ENCODE measurements at regions not wholly inside any gene's neighbourhood (a gene's known extent, or its start where the extent isn't known, plus 50 kb on each side); places are given as distances from the start of the nearest gene placed in this dataset.

DNA sequence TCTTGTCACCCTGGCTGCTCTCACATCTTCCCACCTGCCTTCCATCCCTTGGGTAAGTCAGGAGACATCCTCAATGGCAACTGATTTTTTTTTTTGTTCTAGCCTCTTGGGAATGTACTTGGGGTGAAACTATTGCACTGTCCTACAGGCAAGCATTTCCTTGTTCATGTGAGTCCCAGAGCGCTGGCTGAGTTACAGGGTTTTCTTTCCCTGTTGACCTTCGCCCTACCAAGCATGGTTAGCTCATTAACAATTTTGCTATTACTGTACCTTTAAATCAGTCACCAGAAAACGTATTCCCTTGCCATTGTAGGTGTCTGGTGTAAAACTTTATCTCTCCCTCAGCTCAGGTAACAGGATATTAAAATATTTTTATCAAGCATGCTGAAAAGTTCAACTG, 98.9 kb downstream of the PRLHR start:
- no peak for DNase-seq (ENCODE audit: low read depth)
- TF ChIP-seq, protein P1, sequence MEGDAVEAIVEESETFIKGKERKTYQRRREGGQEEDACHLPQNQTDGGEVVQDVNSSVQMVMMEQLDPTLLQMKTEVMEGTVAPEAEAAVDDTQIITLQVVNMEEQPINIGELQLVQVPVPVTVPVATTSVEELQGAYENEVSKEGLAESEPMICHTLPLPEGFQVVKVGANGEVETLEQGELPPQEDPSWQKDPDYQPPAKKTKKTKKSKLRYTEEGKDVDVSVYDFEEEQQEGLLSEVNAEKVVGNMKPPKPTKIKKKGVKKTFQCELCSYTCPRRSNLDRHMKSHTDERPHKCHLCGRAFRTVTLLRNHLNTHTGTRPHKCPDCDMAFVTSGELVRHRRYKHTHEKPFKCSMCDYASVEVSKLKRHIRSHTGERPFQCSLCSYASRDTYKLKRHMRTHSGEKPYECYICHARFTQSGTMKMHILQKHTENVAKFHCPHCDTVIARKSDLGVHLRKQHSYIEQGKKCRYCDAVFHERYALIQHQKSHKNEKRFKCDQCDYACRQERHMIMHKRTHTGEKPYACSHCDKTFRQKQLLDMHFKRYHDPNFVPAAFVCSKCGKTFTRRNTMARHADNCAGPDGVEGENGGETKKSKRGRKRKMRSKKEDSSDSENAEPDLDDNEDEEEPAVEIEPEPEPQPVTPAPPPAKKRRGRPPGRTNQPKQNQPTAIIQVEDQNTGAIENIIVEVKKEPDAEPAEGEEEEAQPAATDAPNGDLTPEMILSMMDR (IDR thresholded peaks at IDR 0.05; ENCODE audit: low read depth, low read length, missing control alignments): no peak

DNA sequence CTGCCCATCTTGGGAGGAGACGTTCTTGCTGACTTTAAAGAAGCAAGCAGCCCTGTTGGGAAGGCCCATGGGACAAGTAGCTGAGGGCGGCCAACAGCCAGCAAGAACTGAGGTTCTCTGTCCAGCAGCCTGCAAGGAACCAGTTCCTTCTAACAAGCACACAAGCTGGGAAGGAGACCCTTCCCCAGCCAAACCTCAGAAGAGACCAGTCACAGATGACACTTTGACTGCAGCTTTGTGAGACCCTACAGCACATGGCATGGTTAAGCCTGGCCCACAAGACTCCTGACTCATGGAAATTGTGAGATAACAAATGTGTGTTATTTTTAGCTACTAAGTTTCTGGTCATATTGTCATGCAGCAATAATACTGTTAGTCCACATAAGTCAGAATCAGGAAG, 99.9 kb downstream of the PRLHR start:
- DNase-seq (ENCODE audit: low read depth): no peak
- H3K4me3 ChIP-seq (ENCODE audit: low read depth, low read length): no peak overlapping the region
- TF ChIP-seq, protein P1 (IDR thresholded peaks at IDR 0.05; ENCODE audit: low read depth, low read length, missing control alignments): no peak

More for the DNA sequence above, 98.9 kb downstream of the PRLHR start:
- no peak overlapping the region for H3K4me3 ChIP-seq (ENCODE audit: low read depth, low read length)

DNA sequence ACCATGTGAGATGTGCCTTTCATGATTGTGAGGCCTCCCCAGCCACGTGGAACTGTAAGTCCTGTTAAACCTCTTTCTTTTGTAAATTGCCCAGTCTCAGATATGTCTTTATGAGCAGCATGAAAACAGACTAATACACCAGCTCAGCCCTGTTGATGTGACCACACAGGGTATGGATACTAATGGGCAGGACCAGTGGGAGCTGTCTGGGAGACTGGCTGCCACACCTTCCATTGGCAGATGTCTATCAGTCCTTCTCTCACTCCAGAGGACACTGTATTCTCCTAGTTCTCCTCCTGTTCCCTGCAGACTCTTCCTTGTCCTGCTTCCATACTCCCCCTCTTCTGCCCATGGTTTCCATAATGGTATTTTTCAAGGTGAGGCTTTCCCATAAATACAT, 104.4 kb downstream of the PRLHR start:
- TF ChIP-seq, protein P1 (IDR thresholded peaks at IDR 0.05; ENCODE audit: low read depth, low read length, missing control alignments): no peak
- DNase-seq (ENCODE audit: low read depth): no peak

DNA sequence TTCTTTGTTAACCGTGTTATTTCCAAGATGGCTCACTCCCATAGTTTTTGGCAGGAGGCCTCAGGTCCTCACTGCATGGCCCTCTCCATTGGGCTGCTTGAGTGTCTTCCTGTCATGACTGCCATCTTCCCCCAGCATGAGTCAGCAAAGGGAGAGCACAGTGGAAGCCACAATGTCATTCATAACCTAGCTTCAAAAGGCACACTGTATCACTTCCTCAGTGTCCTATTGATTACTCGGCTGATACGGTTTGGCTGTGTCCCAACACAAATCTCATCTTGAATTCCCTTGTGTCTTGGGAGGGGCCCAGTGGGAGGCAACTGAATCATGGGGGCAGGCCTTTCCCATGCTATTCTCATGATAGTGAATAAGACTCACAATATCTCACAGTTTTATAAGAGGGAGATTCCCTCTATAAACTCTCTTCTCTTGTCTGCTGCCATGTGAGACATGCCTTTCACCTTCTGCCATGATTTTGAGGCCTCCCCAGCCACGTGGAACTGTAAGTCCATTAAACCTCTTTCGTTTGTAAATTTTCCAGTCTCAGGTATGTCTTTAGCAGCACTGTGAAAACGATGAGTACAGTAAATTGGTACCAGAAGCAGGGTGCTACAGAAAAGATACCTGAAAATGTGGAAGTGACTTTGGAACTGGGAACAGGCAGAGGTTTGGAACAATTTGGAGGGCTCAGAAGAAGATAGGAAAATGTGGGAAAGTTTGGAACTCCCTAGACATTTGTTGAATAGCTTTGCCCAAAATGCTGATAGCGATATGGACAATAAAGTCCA, 106.5 kb downstream of the PRLHR start:
- no peak for DNase-seq (ENCODE audit: low read depth)
- TF ChIP-seq, protein P1 (IDR thresholded peaks at IDR 0.05; ENCODE audit: low read depth, low read length, missing control alignments): no peak
- H3K4me3 ChIP-seq (ENCODE audit: low read depth, low read length): no peak overlapping the region

More for the DNA sequence above, 104.4 kb downstream of the PRLHR start:
- H3K4me3 ChIP-seq (ENCODE audit: low read depth, low read length): no peak overlapping the region

DNA sequence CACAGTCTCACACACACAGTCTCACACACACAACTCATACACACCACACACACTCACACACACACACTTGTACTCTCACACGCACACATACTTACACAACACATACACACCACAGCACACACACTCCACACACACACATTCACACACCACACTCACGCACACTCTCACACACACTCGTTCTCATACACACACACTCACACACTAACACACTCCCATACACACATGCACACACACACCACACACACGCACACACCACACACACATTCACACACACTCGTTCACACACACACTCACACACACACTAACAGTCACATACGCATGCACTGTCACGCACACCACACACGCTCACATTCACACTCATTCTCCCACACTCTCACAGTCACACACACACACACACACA, 109.8 kb downstream of the PRLHR start:
- TF ChIP-seq, protein P1 (IDR thresholded peaks at IDR 0.05; ENCODE audit: low read depth, low read length, missing control alignments): no peak
- DNase-seq (ENCODE audit: low read depth): no peak
- no peak overlapping the region for H3K4me3 ChIP-seq (ENCODE audit: low read depth, low read length)

DNA sequence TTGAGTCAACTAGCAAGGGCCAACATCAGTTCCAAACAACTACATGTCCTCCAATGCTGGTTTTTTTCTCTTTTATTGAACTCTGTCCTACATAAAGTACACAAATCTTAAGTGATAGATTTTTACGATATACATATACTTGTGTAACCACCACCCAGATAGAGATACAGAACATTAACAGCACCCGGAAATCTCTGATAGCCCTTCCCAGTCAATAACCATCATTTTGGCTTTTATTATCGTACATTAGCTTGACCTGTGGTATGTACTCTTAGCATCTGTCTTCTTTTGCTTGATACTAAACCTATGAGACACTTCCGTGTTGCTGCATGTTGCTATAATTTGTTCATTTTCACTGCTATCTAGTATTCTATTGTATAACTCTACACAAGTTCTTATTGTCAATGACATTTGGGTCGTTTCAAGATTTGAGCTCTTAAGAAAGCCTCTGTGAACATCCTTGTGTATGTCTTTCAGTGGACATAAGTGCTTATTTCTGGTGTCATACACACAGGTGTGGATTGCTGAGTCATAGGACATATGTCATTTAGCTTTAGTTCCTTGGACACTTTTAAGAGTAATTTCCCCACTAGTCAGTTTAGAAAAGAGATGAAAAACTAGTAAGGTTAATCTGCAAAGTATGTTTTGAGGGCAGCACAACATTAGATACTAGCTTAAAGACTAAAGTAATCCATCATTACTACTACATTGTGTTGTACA, 111.1 kb downstream of the PRLHR start:
- DNase-seq (ENCODE audit: low read depth): no peak
- TF ChIP-seq, protein P1 (IDR thresholded peaks at IDR 0.05; ENCODE audit: low read depth, low read length, missing control alignments): no peak
- H3K4me3 ChIP-seq (ENCODE audit: low read depth, low read length): no peak overlapping the region

All from GM12864 (cell line).